Heart left ventricle (tissue), 13 donors: ENCODE measurements at regions not wholly inside any gene's neighbourhood (a gene's known extent, or its start where the extent isn't known, plus 50 kb on each side); places are given as distances from the start of the nearest gene placed in this dataset.

Experiments
- POLR2A ChIP-seq, 2 donors: fragments of 450-650 bp; IDR thresholded peaks; one replicate each; pipeline ENCODE4 v1.6.1; 2017; ENCODE audit warnings: antibody characterized with exemption in 2 of 2, mild to moderate bottlenecking in 2 of 2, moderate library complexity in 2 of 2
- TF ChIP-seq, protein P1 (sequence below), 12 donors: fragments of 200-600 bp; sonication (generic) in 4 of 12; IDR thresholded peaks; one replicate each; pipeline versions ENCODE4 v1.5.0 to v1.8.0; 2018 to 2022; ENCODE audit warnings: antibody characterized with exemption in 12 of 12, mild to moderate bottlenecking in 5 of 12
- donor health status: ischemic (EF 13 %, LVEDD 7.1; RV severe dilation, severe dysfunction).
- donor health status: DM: no; HTN: yes; CAD: no.
- donor health status: DM: no; HTN: no; CAD: no.
- donor health status: ischemic (EF 25% LVEDD 6.9; RV normal size, moderate dysfunction).
- donor health status: ischemic (EF 25% LVEDD 5.7; RV mildly dilated, moderate dysfunction).
- donor health status: ischemic (EF 35%, LVEDD 5.7; RV mildly dilated, moderate dysfunction).
- donor health status: nonischemic (EF 11% LVEDD 7.7; RV severe dilation, severe dysfunction).
- donor health status: DM: yes; HTN: yes; CAD: no.
- donor health status: PGD.
- donor health status: ischemic (EF 29% LVEDD 5.4; RV normal size, mild dysfunction).
- donor health status: nonischemic (EF 23%, LVEDD 6.1; RV moderate dilation, normal function).

DNA sequence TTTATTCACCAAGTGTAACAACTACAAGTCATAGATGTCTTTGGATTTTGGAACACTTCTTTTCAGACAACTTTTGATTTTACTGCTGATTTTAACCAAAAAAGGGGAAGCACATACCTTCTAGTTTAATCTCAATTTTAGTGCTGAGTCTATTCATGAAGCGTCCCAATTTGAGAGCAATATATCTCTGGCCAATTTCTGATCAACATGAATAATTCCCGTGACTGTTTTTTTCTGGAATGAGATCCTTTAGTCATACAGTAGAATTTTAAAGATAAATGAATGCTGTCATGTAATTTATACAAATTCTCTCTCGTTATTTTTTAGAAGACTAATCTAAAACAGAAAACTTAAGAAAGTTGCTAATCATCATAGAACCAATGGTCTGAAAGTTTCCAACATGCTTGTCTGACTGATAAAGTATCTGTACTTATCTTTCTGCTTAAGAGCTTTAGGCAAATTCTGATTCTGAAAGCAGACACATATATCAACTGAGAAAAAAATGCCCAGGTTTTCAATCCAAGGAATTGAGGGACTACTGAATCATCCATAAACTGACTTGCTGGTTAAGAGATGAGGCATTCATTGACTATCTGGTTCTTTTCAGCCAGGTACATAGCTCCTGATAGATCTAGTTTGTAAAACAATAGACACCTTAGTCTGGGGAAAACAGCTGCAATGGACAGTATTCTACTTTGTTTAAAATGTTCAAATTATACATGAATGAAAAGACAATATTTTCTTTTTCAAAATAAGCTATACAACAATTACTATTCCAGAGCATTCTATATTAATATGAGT is 657.5 kb downstream of the RFPL4B start:
- TF ChIP-seq, protein P1, sequence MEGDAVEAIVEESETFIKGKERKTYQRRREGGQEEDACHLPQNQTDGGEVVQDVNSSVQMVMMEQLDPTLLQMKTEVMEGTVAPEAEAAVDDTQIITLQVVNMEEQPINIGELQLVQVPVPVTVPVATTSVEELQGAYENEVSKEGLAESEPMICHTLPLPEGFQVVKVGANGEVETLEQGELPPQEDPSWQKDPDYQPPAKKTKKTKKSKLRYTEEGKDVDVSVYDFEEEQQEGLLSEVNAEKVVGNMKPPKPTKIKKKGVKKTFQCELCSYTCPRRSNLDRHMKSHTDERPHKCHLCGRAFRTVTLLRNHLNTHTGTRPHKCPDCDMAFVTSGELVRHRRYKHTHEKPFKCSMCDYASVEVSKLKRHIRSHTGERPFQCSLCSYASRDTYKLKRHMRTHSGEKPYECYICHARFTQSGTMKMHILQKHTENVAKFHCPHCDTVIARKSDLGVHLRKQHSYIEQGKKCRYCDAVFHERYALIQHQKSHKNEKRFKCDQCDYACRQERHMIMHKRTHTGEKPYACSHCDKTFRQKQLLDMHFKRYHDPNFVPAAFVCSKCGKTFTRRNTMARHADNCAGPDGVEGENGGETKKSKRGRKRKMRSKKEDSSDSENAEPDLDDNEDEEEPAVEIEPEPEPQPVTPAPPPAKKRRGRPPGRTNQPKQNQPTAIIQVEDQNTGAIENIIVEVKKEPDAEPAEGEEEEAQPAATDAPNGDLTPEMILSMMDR (IDR thresholded peaks at IDR 0.05) = no peak
- no peak for TF ChIP-seq POLR2A (IDR thresholded peaks at IDR 0.05)
